ENCODE measurements at regions not wholly inside any gene's neighbourhood (a gene's known extent, or its start where the extent isn't known, plus 50 kb on each side); places are given as distances from the start of the nearest gene placed in this dataset.

GRCh38 chr18:8517276-8517675 lies 92.0 kb upstream of the RAB12 start:
- TF ChIP-seq CTCF (IDR thresholded peaks at IDR 0.05 in 8 of 11, conservative IDR thresholded peaks at IDR 0.05 in 3 of 11), result no peak
- TF ChIP-seq POLR2AphosphoS5 (IDR thresholded peaks at IDR 0.05), result no peak
